ENCODE measurements at regions not wholly inside any gene's neighbourhood (a gene's known extent, or its start where the extent isn't known, plus 50 kb on each side); places are given as distances from the start of the nearest gene placed in this dataset.

GRCh38 chr4:125169192-125169591, 145.6 kb upstream of the FAT4 start:
- no peak for TF ChIP-seq CTCF (IDR thresholded peaks at IDR 0.05)
- no peak for TF ChIP-seq POLR2A (IDR thresholded peaks at IDR 0.05)

Data from testis (tissue), 2 donors.